MM.1S (cell line): ENCODE measurements at regions not wholly inside any gene's neighbourhood (a gene's known extent, or its start where the extent isn't known, plus 50 kb on each side); places are given as distances from the start of the nearest gene placed in this dataset.

Experiments
- CTCF ChIP-seq: fragments of 300-600 bp; sonication (generic); IDR thresholded peaks from 2 replicates; pipeline ENCODE4 v1.5.1; 2016; ENCODE audit warnings: antibody characterized with exemption, low read length, mixed read lengths
- EZH2 ChIP-seq: fragments of 300-600 bp; sonication (generic); optimal IDR thresholded peaks from 2 replicates; pipeline ENCODE3; 2017; ENCODE audit warnings: low read depth, mild to moderate bottlenecking, antibody characterized with exemption, low read length, mixed read lengths

GRCh38 chr10:34033078-34033477, 698.6 kb upstream of the NRP1 start:
- TF ChIP-seq EZH2 (no peak), CTCF (no peak)
